ENCODE measurements at regions not wholly inside any gene's neighbourhood (a gene's known extent, or its start where the extent isn't known, plus 50 kb on each side); places are given as distances from the start of the nearest gene placed in this dataset.

- DNase-seq (ENCODE audit: low read depth) = peak; percentile 77
- H3K4me3 ChIP-seq (ENCODE audit: low read depth, low read length) = no peak overlapping the region
- TF ChIP-seq, protein P1, sequence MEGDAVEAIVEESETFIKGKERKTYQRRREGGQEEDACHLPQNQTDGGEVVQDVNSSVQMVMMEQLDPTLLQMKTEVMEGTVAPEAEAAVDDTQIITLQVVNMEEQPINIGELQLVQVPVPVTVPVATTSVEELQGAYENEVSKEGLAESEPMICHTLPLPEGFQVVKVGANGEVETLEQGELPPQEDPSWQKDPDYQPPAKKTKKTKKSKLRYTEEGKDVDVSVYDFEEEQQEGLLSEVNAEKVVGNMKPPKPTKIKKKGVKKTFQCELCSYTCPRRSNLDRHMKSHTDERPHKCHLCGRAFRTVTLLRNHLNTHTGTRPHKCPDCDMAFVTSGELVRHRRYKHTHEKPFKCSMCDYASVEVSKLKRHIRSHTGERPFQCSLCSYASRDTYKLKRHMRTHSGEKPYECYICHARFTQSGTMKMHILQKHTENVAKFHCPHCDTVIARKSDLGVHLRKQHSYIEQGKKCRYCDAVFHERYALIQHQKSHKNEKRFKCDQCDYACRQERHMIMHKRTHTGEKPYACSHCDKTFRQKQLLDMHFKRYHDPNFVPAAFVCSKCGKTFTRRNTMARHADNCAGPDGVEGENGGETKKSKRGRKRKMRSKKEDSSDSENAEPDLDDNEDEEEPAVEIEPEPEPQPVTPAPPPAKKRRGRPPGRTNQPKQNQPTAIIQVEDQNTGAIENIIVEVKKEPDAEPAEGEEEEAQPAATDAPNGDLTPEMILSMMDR (IDR thresholded peaks at IDR 0.05; ENCODE audit: insufficient read depth, low read depth, low read length) = no peak
These were observed 289.1 kb upstream of the SORL1-AS1 start for GRCh38 chr11:121741761-121742361.

- DNase-seq (ENCODE audit: low read depth) = peak; percentile 74
- TF ChIP-seq, protein P1 (IDR thresholded peaks at IDR 0.05; ENCODE audit: insufficient read depth, low read depth, low read length) = no peak
These were observed 288.6 kb upstream of the SORL1-AS1 start for GRCh38 chr11:121741351-121741760.

DNA sequence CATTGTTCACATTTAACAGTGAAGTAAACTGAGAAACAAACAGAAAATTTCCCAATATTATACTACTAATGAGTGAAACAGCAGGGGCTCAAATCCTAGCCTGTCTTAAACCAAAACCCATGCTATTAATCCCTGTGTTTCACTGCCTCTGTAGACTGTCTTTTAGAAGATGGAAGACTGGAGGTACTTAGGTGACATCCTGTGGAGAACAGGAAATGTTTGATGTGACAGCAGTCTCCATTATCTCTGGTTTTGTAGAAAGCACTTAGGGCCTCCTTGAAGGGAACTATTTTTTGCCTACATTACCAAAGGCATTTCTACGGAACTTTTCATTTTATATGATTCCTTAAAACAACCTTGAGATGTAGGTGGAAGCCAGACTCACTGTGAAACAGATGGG lies 288.1 kb upstream of the SORL1-AS1 start:
- H3K4me3 ChIP-seq (ENCODE audit: low read depth, low read length) = no peak overlapping the region
- TF ChIP-seq, protein P1 (IDR thresholded peaks at IDR 0.05; ENCODE audit: insufficient read depth, low read depth, low read length) = no peak
- no peak for DNase-seq (ENCODE audit: low read depth)

More at GRCh38 chr11:121741351-121741760, 288.6 kb upstream of the SORL1-AS1 start:
- no peak overlapping the region for H3K4me3 ChIP-seq (ENCODE audit: low read depth, low read length)

DNA sequence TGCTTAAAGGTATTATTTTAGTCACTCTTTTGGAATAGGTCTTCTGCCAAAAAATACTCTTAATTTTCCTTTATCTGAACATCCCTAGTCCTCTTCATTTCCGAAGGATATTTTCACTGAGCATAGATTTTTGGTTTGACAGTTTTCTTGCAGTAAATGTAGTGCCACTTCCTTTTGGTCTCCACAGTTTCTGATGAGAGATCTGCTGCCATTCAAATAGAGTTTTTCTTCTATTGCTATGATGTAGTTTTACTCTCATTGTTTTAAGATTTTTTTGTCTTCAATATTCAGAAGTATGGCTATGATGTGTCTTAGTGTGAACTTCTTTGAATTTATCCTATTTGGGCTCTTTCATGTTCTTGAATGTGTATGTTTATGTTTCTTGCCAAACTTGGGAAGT lies 281.1 kb upstream of the SORL1-AS1 start:
- no peak for DNase-seq (ENCODE audit: low read depth)
- TF ChIP-seq, protein P1 (IDR thresholded peaks at IDR 0.05; ENCODE audit: insufficient read depth, low read depth, low read length) = no peak
- H3K4me3 ChIP-seq (ENCODE audit: low read depth, low read length) = no peak overlapping the region

GRCh38 chr11:121727942-121728341 lies 275.2 kb upstream of the SORL1-AS1 start:
- H3K4me3 ChIP-seq (ENCODE audit: low read depth, low read length) = no peak overlapping the region
- DNase-seq (ENCODE audit: low read depth) = no peak
- TF ChIP-seq, protein P1 (IDR thresholded peaks at IDR 0.05; ENCODE audit: insufficient read depth, low read depth, low read length) = no peak

GRCh38 chr11:121723246-121723741 lies 270.5 kb upstream of the SORL1-AS1 start:
- peak overlapping the region; percentile 43 for H3K4me3 ChIP-seq (ENCODE audit: low read depth, low read length)
- DNase-seq (ENCODE audit: low read depth) = peak; percentile 21
- TF ChIP-seq, protein P1 (IDR thresholded peaks at IDR 0.05; ENCODE audit: insufficient read depth, low read depth, low read length) = no peak
